Hematopoietic multipotent progenitor cell treated with erythropoietin and hydrocortisone succinate and interleukin-3 and kit ligand, for 8 days (in vitro differentiated cells): ENCODE measurements at regions not wholly inside any gene's neighbourhood (a gene's known extent, or its start where the extent isn't known, plus 50 kb on each side); places are given as distances from the start of the nearest gene placed in this dataset.

Experiments used
- DNase-seq: peaks from one replicate; pipeline ENCODE4 v3.0.0-alpha.2; 2015

DNA sequence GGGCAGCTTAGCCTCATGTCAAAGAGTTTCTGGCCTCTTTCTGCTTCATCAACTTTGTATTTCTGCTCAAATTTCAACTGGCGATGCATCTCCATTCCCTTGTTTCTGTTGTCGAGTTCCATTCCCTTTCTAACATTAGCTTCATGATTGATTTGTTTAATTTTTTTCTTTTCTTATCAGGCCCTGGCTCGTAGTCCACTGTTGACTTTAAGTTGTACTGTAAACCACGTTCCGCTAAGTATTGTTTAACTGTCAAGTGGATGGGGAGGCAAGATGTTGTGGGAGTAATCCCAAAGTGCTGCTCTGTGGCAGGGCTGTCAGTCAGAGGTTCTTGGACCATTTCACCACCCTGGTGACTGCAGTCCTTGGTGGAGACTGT lies 309.1 kb downstream of the PSAT1 start:
- no peak for DNase-seq

- DNase-seq: no peak
These were observed 310.9 kb downstream of the PSAT1 start for GRCh38 chr9:78607853-78608252.

DNA sequence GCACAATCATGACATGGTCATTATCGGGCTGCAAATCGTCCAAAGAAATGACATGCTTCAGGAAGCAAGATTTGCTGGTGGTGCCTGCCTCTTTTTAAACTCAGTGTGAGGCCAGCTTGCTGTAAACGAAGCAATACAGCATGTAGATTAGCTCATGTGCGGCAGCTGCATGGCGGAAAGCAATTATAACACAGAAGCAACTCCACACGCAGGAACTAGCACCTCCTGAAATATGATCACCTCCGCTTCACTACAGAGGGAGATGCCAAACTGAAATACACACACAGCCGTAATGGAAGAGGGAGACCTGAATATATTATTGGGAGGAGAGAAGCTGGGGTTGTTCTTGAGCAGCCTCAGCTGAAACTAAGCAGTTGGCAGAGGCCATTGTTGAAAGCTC lies 312.5 kb downstream of the PSAT1 start:
- DNase-seq: no peak

DNA sequence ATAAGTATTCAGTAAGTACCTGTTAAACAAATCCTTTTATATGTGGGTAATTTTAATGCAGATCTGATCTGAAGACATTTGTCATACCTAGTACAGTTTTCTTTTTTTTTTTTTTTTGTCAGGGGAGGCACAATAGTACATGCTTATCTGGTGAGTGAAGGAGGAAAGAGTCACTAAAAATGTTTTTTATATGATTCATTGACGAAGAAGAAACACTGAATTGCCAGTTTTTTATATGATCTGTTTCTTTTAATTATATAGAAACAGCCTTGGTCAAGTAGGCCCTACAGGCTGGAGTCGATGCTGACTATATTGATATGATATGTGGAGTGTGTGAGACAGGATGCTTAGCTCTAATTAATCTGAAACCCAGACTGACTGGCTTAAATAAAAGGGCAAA lies 315.2 kb downstream of the PSAT1 start:
- DNase-seq: no peak

DNA sequence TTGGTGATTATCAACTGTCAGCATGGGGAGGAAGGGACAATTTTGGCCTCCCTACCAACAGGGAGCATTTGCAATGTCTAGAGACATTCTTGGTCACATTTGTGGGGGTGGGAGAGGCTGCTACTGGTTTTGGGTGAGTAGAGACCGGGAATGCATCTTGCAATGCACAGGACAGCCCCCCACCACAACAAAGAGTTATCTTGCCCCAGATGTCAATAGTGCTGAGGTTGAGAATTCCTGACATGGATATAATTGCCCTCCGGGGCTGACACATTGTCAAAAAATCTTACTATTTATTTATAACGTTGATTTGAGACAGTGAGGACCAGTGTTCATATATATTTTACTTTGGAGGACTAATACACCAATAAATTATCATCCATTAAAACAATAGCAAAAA lies 316.1 kb downstream of the PSAT1 start:
- DNase-seq: no peak

DNA sequence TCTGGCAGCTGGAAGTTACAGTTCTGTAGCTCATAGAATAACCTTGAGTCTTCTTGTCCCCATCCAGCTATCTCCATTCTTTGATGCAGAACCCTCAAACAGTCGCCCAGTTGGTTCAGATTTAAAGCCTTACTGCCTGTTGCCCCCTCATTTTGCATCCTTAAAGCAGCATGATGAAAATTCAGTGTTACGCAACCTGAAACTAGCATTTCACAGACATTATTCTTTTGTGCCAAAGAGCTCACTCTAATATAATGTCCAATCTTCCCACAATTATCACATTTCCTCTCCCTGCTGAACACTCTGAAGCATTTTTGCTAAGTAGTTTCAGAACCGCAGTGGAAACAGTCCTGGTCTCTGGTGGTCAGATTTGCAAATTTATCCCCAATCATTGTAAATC lies 318.0 kb downstream of the PSAT1 start:
- DNase-seq: no peak

DNA sequence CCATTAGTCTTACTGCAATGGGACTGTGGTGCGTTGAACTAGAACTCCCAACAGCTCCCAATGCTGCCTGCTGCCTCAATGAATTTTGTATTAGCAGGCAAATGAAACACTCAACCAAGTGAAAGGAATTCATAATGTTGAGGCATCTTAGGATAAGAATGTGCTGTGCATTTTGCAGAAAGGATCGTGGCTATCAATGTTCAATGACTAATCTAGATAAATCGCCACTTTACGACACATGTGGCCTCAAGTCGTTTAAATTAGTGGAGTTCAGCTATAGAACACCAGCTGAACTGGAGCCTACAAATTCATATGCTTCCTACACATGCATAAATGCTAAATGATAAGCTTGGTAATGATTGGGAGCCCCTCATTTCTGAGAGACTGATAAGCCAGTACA lies 318.4 kb downstream of the PSAT1 start:
- no peak for DNase-seq

DNA sequence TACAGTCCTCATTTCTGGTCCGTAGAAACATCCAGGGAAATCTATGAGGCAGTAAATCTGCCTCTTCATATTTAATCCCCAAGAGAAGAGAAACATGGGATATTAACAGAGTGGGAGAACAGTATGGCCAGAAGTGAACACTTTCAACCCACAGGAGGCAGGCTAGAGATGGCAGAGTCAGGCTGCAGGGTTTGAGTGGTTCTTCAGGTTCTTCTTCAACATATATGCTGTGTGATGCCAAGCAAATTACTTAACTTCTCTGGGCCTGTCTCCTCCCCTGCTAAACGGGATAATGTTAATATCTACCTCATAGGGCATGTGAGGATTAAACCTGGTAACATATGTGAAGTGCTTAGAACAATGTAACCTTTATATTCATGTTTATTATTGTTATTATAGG lies 321.8 kb downstream of the PSAT1 start:
- DNase-seq: no peak

GRCh38 chr9:78620303-78620702 lies 323.4 kb downstream of the PSAT1 start:
- DNase-seq: no peak

DNA sequence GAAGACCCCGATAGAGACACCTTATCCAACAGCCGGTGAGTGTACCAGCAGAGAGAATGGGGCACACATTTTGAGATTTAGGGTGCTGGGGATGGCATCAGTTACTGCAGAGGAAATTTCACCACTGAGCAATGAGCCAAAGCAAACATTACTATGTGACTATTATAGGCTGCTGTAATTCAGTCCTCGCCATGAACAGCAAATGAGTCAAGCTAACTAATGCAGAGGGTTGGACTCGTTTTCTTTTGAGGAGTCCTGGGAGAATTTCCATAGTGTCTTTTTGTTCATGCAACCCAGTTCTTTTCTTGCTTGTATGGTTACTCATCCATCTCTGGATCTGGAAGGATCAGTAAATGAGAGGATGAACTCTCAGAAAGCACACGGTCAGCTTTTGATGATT lies 323.8 kb downstream of the PSAT1 start:
- no peak for DNase-seq

DNA sequence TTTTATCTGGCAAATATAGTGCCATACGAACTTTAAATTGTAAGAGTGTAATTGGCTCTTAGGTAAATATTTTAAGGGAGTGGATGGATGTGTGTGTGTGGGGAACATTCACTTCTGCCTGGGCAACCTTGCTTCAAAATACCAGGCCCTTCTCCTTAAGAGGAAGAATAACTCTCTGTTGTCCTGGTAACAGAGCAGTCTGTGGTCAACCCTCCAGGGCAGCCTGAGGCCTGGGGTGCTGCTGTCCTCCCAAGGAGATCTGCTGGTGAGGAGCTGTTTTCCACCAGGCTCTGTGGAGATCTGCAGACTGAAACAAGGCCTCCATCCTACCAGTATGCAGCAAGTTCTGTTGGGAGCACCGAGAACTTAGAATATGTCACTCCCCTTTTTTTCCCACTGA lies 325.2 kb downstream of the PSAT1 start:
- DNase-seq: no peak

GRCh38 chr9:78626971-78627370 lies 330.0 kb downstream of the PSAT1 start:
- no peak for DNase-seq

GRCh38 chr9:78630966-78631365 lies 334.0 kb downstream of the PSAT1 start:
- no peak for DNase-seq

DNA sequence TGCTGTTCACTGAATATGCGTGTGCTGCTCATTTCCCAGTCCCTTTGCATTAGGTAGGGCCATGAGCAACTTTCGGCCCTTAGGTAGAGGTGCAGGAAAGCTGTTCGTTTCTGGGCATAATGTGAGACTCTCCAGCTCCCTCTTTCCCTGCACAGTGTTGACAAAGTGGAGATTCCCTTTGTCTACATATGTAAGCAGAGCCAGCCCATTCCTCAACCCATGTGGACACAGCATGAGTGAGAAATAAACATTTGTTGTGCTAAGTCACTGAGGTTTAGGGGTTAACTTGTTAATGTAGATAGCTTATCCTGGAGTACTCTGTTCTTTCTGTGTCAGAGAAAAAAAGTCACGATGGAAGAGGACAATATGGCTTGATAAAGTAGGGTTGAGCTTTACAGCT lies 343.8 kb downstream of the PSAT1 start:
- DNase-seq: no peak

GRCh38 chr9:78644359-78644758 lies 347.4 kb downstream of the PSAT1 start:
- DNase-seq: no peak

GRCh38 chr9:78654324-78654723 lies 357.4 kb downstream of the PSAT1 start:
- DNase-seq: no peak

- no peak for DNase-seq
These were observed 366.4 kb downstream of the PSAT1 start for GRCh38 chr9:78663369-78663768.

DNA sequence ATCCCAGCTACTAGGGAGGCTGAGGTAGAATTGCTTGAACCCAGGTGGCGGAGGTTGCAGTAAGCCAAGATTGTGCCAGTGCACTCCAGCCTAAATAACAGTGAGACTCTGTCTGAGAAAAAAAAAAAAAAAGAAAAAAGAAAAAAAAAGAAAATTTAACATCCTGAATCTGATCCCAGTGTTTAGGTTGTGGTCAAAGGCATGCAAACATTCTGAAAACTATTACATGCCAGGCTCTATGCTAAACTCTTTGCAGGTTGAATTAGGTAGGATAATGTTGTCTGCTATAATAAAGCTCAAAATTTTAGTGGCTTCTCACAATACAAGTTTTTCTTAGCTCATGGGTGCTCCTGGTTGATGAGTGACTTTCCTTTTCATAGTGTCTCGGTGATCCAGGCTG lies 367.4 kb downstream of the PSAT1 start:
- DNase-seq: no peak

DNA sequence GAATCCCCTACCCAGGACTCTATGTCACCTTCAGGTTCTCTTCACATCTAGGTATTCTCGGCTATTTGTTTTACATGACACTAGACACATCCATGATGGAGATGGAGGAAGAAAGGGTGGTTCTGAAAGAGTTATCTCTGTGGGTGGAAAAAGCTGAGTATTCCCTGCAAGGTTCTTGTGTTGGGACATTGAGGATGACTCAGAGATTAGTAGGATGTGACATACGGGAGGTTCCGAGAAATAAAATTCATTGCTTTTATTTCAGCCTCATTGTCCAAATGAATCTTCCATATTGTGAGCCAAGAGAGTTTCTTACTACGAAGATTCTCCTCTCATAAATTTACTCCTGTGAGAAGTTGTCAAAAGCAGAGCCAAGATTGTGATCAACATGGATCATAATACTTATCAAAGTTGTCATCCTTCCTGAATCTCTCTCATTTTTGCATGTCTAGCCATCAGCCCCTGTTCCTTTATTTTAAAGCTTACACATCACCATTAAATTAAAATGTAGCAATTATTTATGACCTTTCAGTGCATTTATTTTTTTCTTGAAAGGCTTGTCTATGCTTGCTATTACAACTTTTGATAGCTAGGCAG lies 370.0 kb downstream of the PSAT1 start:
- DNase-seq: no peak

- no peak for DNase-seq
These were observed 371.4 kb downstream of the PSAT1 start for GRCh38 chr9:78668148-78668832.

DNA sequence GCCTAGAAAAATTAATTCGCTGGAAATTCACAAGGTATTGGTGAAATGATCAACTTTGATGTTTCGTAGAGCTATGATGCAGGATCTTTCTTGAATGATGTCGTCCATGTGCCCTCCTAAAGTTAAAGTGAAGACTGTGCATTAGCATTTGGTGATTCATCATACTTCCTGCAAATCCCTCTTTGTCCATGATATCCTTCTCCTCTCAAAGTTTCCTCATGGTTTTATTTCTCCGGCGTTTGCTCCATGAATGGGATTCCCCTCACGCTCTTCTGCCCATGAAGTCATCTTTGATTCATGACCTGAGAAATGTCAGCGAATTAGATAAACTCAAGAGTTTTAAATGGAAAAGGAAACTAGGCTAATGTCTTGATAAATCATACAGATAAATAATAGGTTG lies 372.7 kb downstream of the PSAT1 start:
- DNase-seq: no peak

DNA sequence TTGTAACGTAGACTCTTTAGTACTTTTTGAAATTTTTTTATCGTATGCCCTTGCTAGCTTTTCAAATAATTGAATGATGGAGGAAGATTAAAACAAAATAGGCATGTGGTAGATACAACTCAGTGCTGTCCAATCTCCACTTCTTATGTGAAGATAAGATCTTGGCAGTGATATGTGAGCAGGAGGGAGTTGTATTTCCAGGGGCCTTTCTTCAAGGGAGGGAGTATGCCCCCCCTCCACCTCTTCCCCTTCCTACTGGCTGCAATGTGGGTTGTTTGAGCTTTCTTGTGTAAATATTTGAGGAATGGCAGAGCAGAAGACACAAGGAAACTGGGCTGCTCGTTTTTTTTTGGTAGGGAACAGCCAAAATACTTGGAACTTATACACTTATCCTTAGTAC lies 374.9 kb downstream of the PSAT1 start:
- no peak for DNase-seq

DNA sequence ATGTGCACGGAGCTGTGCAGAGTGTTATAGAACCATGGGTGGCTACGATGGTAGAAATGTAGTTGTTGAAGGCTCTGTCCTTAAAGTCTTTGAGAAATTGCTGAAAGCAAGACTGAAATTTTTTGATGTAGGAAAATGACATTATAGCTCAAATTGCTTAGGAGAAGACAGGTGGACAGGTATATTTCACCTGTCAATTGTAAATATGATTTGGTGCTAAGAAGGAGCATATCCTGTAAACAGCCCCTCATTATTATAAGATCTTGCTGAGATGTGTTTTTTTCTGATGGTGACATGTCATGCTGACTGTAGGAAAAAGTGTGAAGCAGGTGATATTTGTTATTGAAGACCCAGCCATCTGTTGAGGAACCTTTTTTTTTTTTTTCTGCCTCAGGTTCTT lies 377.9 kb downstream of the PSAT1 start:
- DNase-seq: no peak

- no peak for DNase-seq
These were observed 379.1 kb downstream of the PSAT1 start for GRCh38 chr9:78676009-78676408.

DNA sequence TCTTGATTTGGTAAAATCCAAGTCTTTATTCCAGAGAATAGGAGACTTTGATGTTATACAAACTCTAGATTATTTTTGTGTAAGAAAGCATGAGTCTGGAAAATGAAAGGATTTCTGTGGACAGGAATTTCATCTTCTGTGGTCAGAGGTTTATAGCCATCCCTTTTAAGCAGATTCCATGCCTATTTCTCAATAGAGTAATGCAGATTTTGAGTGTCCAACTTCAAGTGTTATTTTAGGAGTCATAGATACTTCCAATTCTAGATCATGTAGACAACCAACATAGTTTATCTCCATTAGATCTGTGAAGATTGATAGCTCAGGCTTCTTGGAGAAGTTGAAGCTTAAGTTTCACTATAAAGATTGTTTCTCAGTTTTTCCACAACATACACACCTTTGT lies 379.7 kb downstream of the PSAT1 start:
- DNase-seq: no peak
